GM21723 (cell line): ENCODE measurements at regions not wholly inside any gene's neighbourhood (a gene's known extent, or its start where the extent isn't known, plus 50 kb on each side); places are given as distances from the start of the nearest gene placed in this dataset.
A peak's percentile ranks its signal among the peaks of the same experiment; 100 is the strongest.
"Not testable (repeated sequence)": the region's sequence is repeated elsewhere in the genome, so short reads cannot be mapped to it uniquely, and the experiment has no call there.

ENCODE experiments used
- ATAC-seq: cut with Tn5 transposase; IDR thresholded peaks from one replicate; pipeline ENCODE4 v1.9.1; 2021; ENCODE audit warnings: mild to moderate bottlenecking, moderate library complexity; ENCODE audit not compliant: unreplicated experiment

DNA sequence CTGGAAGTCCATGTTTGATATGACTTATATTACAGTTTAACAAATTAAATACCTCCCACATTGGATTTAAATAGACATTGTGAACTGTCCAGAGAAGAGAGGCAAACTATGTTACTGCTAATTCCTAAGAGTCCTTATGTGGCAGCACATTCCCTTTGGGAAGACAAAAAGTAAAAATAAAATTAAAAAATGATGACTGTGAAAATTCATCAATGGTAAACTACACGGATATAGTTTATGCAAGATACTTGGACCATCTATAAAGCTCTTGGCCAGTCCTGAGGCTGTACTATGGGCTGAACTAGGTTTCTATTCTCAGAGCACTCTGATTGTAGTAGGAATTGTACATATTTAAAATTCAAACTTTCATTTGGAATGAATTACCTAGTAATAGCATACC, 206.4 kb downstream of the LRRK2 start:
- ATAC-seq: no peak

DNA sequence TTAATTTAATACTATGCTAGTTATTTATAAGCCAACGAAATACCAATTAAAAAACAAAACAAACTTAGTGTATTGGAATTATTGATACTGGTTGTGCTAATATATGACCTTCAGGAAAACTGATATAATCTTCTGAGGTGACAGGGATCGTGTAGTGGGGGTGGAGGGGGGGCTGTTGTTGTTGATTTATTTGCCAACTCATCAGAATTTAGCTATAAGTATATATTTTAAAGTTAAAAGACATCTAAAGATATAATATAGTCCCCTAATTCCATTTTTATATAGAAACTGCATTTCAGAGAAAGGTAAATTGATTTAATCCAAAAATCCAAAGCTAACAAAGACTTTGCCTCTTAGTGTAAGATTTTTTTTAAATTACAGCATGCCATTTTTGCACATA, 210.5 kb downstream of the LRRK2 start:
- no peak for ATAC-seq

DNA sequence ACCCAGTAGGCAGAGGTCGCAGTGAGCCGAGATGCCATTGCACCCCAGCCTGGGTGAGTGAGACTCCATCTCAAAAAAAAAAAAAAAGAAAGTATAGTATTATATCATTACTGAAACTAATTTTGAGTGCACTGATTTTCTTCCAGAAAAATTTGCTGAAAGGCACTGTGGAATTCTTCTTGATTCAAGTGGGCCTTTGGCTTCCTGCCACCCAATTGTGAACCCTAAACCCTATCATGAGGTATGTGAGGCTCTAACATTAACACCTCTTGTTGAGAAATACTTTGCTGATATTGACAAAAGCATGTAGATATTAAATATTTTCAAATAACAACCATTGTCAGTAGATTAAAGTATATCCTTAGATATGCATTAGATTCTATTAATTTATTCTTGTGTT, 211.2 kb downstream of the LRRK2 start:
- ATAC-seq: no peak

DNA sequence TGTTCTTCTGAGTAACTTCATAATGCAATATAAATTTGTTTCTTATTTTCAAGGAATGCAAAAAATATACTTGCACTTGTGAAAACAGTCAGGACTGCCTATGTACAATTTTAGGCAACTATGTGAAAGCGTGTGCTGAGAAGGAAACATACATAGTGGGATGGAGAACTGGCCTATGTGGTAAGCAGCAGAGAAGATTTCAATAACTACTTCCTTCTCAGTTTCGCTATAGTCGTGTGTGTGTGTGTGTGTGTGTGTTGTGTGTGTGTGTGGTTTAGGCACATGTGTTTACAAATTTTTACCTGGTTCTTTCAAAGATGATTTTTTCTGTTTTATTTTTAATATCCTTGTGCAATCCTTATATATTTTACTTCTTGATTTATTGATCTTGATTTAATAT, 211.8 kb downstream of the LRRK2 start:
- ATAC-seq: no peak

DNA sequence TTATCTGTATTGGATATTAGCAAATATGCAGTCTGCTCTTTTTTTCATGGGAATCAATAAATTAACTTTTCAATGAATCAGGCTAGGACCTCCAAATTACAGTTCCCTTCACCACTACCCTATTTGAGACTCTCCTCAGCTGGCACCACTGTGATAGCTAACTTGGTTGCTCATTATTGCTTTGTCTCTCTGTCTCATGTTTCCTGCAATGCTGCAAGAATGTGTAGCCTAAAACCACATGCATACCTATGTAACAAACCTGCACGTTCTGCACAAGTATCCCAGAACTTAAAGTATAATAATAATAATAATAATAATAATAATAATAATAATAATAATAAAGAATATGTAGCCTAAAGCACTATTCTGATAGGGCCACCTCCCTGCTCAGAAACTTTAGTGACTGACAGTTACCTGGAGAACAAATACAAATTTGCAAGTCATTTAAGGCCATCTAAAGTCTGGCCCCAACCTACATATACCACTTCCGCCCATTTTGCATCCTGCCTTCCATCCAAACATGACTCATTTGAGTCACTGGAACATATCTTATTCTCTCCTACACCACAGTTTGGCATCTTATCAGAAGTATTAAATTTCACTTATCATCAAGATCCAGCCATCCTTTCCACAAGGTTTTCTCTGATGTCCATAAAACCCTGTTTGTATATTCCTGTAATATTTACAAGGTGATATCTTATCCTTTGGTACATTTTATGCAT, 215.1 kb downstream of the LRRK2 start:
- no peak for ATAC-seq

DNA sequence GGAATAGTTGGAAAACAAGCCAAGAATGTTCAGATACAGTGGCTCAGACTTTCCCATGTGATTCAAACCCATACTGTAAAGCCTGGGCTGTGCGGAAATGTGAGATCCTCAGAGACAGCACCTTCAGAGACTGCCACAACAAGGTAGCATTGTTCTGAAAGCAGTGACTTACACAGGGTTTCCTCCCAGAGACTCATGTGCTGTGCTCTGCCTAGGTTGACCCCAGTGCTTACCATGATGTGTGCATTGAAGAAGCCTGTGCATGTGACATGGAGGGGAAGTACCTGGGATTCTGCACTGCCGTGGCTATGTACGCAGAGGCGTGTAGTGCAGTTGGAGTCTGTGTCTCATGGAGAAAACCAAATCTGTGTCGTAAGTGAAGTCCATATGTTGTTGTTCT, 219.4 kb downstream of the LRRK2 start:
- ATAC-seq: no peak

DNA sequence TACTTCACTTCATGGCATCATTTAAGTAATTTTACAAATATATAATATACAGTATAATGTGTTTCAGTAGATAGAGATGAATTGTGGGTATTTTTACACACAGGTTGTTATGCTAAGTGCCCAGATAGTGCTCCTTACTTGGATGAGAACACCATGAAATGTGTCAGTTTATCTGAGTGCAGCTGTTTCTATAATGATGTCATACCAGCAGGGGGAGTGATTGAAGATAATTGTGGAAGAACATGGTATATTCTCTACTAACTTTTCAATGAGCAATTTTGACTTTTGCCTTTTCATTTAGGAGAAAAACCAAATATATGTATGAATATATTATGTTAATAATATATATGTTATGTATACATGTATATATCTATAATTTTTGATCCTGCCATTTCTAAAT, 221.6 kb downstream of the LRRK2 start:
- ATAC-seq: peak; percentile 71

DNA sequence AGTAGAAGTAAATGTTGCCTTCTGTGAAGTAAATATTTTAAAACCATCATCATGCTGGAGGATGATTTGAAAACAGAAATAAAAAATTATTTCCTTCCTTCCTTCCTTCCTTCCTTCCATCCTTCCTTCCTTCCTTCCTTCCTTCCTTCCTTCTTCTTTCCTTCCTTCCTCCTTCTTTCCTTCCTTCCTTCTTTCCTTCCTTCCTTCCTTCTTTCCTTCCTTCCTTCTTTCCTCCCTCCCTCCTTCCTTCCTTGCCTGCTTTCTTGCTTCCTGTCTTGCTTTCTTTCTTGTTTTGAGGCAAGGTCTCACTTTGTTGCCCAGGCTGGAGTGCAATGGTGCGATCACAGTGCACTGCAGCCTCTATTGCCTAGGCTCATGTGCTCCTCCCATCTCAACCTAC, 223.7 kb downstream of the LRRK2 start:
- ATAC-seq: not testable (repeated sequence)

DNA sequence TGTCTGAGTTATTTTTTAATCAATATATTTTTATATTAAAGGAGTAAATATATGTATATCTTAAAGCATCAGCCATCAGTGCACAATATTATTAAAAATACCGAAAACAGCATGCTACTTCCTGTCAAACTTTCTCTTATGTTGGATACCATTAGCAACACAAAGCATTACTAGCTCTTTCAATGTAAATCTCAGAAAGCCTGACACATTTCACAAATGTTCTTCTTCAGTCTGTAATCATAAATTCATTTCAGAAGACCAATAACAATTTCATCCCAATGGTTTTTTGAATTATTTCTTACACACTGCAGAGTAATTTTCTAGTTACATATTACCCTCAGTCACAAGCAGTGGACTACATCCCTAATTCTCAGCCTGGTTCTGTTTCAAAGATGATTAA, 226.9 kb downstream of the LRRK2 start:
- ATAC-seq: no peak

DNA sequence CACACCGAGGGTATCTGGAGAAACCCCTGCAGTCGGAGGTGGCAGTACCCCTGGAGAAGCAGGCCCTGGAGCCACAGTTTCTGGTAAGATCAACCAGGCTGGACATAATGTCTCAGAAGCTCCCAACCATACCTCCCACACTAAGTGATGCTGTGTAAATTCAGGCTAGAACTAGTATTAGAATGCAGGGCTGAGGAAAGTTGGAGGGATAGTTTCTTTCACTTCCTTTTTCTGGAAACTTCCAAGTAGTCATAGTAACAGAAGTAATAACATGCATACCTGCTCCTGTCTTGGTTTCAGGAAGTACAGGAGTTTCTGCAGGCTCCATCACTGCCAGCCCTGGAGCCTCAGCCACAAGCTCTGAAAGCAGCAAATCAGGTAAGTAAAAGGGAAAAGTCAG, 228.1 kb upstream of the CNTN1 start:
- no peak for ATAC-seq

DNA sequence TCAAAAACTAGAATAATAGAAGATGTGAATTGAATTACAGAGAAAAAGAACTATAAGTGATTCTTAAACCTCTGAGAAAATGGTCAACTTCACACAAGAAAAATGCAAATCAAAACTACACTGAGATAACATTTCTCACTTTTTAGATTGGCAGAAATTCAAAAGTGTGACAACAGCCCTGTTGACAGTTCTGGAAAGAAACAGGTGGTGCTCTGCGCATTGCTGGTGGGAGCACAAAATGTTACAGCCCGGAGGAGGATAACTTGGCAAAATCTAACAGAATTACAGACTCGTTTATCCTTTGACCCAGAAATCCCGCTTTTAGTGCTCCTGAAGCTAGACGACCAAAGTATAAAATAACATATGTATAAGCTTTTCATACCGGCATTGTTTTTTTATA, 222.5 kb upstream of the CNTN1 start:
- ATAC-seq: no peak

DNA sequence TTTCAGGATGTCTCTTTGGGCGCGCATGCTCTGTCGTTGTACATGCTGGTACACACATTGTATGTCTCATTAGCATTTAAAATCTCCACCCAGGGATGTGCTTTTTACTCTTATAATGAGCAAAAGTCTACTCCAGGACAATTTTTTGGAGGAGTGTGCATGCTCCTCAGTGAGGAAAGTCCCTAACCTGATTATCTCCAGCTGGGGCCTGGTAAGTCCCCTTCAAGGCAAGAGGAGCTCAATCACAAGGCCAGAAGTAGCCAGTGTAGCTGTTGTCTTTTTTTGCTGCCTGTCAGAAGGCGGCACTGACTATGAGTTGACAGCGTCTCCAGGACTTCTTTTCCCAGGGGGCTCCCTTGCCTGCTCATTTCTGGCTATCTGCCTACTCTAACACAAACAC, 218.3 kb upstream of the CNTN1 start:
- ATAC-seq: no peak

DNA sequence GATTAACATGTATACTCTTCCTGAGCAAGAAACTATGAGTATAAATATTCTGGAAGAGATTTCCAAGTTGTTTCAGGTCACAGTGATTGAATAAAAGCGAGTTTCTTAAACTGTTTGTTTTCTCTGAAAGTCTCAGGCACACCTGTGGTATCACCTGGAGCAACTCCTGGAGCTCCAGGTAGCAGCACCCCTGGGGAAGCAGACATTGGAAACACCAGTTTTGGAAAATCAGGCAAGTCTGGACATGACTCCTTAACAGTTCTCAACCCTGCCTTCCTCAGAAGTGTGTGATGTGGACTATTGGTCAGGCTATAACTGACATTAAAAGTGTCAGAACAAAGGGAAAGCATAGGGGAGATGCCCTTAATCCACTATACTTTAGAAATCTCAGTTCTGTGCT, 217.6 kb upstream of the CNTN1 start:
- ATAC-seq: no peak

DNA sequence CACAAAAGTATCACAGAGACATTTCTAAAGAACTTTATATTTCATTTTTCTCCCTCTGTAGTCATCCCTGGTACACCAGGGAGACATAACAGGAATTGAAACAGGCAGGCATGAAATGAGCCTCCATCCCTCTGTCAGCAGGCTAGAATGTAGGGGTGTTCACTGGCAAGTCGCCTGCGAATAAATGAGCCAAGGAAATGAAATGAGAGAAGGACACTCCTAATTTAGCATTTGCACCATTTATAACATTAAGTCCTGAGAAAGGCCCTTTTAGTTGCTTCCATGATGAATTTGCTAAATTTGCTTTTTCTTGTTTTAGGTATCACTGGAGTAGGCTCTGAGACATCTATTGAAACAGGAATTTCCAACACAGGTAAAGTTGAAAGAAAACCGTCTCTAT, 192.4 kb upstream of the CNTN1 start:
- no peak for ATAC-seq

DNA sequence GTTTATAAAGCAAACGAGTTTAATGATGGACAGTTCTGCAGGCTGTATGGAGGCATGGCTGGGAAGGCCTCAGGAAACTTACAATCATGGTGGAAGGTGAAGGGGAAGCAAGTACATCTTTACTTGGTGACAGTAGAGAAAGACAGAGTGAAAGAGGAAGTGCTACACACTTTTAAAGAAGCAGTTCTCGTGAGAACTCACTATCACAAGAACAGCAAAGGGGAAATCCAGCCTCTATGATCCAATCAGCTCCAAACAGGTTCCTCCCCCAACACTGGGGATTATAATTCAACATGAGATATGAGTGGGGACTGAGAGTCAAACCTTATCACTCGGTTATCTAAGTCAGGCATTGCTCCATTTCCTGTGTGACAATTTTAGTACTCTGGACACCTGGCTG, 189.9 kb upstream of the CNTN1 start:
- peak; percentile 44 for ATAC-seq

DNA sequence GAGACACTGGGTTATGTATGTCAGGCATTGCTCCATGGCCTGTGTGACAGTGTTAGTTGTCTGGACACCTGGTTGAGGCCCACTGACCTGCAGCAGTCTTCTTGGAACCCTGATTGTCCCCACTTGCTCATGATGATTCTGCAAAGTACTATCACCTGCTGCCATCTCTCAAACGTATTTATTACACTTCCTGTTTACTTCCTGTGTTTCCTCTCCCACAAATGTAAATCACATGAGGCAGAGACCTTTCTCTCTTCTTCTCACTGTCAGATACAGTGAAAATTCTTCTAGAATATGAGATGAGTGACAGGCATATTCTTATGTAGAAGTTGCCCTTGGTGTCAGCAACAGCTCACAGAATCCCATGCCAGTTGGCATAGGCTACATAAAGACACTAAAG, 186.9 kb upstream of the CNTN1 start:
- ATAC-seq: no peak

DNA sequence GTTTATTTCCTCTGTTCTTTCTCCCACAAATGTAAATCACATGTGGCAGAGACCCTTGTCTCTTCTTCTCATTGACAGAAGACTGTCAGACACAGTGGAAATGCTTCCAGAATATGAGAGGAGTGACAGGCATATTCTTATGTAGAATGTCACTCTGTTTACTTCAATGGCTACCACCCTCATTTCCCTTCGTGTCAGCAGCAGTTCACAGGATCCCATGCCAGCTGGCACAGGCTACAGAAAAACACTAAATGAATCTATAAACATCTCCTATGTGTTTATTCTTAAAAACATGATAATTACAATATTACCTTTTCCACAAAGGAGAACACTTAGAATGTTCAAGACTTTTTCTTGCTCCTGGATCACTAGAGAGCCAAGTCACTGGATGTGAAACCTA, 183.8 kb upstream of the CNTN1 start:
- no peak for ATAC-seq

DNA sequence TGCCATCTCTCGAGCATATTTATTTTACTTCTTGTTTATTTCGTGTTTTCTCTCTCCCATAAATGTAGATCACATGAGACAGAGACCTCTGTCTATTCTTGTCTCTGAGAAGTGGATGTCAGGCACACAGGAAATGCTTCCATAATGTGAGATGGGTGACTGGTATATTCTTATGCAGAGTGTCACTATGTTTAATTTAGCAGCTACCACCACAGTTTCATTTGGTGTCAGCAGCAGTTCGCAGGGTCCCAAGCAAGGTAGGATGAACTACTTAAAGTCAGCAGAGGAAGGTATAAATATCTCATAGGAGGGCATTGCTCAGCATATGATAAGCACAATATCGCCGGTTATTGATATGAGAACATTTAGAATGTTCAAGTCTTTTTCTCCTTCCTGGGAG, 180.9 kb upstream of the CNTN1 start:
- no peak for ATAC-seq

DNA sequence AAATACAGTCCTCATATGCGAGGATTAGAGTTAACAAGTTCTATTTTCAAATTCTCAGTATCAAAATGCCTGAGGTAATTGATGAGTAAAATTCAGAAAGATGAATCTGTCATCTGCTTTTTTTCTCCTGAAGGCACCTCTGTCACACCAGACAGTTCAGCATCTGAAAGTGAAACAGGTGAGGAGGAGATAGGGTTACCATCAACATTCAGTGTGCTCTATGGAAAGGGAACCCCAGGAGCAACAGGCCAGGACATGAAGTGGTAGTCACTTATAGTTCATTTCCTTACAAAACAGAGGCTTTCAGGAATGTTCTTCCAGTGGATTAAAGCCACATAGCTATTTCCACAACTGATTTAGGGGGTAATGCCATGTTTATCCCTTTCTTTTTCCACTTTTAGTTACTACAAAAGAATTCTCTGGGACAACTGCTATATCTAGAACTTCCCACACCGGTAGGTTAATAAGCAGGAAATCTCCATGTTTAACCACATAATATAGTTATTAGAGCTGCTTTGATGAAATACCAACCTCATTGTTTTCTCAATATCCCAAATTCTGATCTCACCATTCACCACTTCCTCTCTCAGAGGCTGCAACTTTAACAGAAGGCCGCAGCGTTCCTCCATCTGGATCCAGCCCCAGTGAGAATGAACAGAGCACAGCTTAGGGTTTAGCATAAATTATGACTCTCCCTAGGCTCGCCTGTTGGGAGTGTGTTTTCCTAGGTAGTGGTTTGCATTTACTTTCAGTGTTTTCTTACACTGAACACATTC, 177.0 kb upstream of the CNTN1 start:
- ATAC-seq: peak; percentile 78

DNA sequence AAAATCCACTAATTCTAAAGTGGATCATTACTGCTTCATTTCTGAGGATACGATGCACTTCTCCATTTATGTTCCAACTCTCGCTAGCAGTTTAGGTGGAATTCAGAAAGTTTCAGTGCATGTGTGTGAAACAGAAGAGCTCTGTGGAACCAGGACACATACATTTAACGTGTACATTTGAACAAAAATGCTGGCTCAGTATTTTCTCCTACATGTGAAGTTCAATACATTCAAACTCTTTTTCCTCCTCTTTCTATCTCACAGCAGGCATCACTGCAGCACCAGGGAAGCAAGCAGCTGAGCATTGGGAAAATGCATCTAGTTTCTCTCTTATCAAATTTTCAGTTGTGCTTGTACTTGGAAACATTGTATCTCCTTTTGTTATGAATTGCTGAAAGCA, 169.4 kb upstream of the CNTN1 start:
- no peak for ATAC-seq

DNA sequence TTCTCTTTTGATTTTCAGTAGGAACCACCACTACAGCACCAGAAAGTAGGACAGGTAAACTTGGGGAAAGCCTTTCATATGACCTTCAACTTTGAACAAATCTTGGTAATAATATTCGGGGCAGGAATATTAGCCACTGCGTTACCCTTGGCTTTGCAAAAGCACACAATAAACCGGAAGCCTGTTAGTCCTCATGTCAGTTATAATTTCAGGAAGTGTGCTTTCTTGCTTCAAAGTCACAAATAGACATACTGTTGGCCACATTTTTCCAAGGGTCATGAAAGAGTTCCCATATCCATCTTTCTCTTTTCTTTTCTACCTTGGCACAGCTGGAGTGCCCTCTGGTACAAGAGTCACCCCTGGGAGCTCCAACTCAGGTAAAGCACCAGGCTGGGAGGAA, 167.2 kb upstream of the CNTN1 start:
- ATAC-seq: no peak

DNA sequence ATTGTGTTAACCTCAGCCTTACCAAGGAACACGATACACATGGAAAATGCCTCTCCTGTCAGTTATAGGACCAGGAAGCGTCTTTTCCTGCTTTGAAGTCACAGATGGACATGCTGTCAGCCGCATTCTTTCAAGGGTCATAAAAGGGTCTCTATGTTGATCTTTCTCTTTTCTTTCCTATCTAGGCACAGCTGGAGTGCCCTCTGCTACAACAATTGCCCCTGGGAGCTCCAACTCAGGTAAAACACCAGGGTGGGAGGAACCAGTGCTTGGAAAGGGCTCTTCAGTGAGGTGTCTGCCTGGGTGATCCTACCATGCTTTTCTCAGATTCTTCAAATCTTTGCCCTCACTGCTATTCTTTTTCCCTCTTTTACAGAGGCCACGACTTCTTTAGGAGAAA, 157.4 kb upstream of the CNTN1 start:
- ATAC-seq: no peak

DNA sequence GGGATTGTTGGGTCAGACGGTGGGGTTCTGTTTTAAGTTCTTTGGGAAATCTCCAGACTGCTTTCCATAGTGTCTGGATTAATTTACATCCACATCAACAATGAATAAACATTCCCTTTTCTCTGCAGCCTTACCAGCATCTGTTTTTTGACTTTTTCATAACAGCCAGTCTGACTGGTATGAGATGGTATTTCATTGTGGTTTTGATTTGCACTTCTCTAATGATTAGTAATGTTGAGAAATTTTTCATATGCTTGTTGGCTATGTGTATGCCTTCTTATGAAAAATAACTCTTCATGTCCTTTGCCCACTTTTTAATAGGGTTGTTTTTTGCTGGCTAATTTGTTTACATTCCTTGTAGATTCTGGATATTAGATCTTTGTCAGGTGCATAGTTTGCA, 140.8 kb upstream of the CNTN1 start:
- no peak for ATAC-seq
